GM23338 (cell line): ENCODE measurements at regions not wholly inside any gene's neighbourhood (a gene's known extent, or its start where the extent isn't known, plus 50 kb on each side); places are given as distances from the start of the nearest gene placed in this dataset.

Experiments
- CREB1 ChIP-seq: fragments of 250-450 bp; sonication (Bioruptor Pico); IDR thresholded peaks from 2 replicates; pipeline ENCODE4 v1.5.0; 2020; ENCODE audit warnings: low read depth, mild to moderate bottlenecking, moderate library complexity
- CTCF ChIP-seq, 2 experiments: fragments of 200-600 bp in 1 of 2; sonication (generic) in 1 of 2; conservative IDR thresholded peaks; 2 replicates each; pipeline versions ENCODE4 v1.5.1 to v1.6.1; 2016 to 2017; ENCODE audit warnings: antibody characterized with exemption in 2 of 2, low read depth in 2 of 2, mild to moderate bottlenecking in 2 of 2, moderate library complexity in 1 of 2
- ETS1 ChIP-seq: IDR thresholded peaks from 2 replicates; pipeline ENCODE4 v1.6.1; 2016; ENCODE audit warnings: antibody characterized with exemption
- EZH2 ChIP-seq: fragments of 200-600 bp; sonication (generic); IDR thresholded peaks from one replicate; pipeline ENCODE4 v1.8.0; 2017; ENCODE audit warnings: antibody characterized with exemption, mild to moderate bottlenecking, low read depth; ENCODE audit not compliant: unreplicated experiment
- POLR2AphosphoS5 ChIP-seq: IDR thresholded peaks from 2 replicates; pipeline ENCODE4 v1.6.1; 2016; ENCODE audit warnings: antibody characterized with exemption, low read depth

- TF ChIP-seq CTCF (conservative IDR thresholded peaks at IDR 0.05; ENCODE audit: low read depth in 2 of 2), result no peak
- no peak for TF ChIP-seq CREB1 (CRISPR knock-in tag)
- no peak for TF ChIP-seq EZH2
- no peak for TF ChIP-seq POLR2AphosphoS5
- TF ChIP-seq ETS1, result no peak
Measured at GRCh38 chr1:82218846-82219245, 418.1 kb downstream of the ADGRL2 start.
